ENCODE measurements at regions not wholly inside any gene's neighbourhood (a gene's known extent, or its start where the extent isn't known, plus 50 kb on each side); places are given as distances from the start of the nearest gene placed in this dataset.

DNA sequence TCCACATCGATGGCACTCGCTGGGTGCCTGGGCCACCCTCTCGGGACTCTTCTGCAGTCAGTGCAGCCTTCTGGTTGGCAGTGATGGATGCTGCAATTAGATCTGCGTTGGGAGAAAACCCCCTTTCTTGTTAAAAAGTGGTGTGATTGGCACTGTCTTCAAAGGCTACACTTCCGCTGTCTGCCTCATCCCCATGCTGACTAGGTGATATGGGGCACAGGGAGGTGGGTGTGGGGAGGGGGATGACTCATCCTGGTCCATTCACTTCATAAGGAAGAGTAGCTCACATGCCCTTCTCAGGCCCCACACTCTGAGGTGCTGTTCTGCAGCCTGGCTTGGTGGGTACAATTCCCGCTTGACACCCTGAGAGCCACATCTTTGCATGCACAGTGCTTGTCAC is 77.4 kb downstream of the THNSL2 start:
- DNase-seq (no peak), ATAC-seq (ENCODE audit: low FRiP score) (no peak)
- 58 to 67% methylated on average over 6 of the region's 6 CpGs for WGBS, 2 donors
- H3K9me3 ChIP-seq (ENCODE audit: control insufficient read depth, low read length) = no peaks in the 10 kb centered on the region
- H3K27me3 ChIP-seq (ENCODE audit: control insufficient read depth in 1 of 2, insufficient read depth in 2 of 2, low read length in 1 of 2) = no peaks in the 10 kb centered on the region
- H3K4me1 ChIP-seq (ENCODE audit: control insufficient read depth in 1 of 2, insufficient read depth in 2 of 2, low read length in 2 of 2) = no peaks in the 10 kb centered on the region
- intact Hi-C loops (cut with DNase I) = no loop called here
- no peaks in the 10 kb centered on the region for H3K36me3 ChIP-seq (ENCODE audit: control insufficient read depth in 1 of 2, insufficient read depth in 2 of 2, low read length in 1 of 2)
- no peak overlapping the region for H3K27ac ChIP-seq (ENCODE audit: low read depth in 1 of 2, low read length in 2 of 2)
- H3K4me3 ChIP-seq (ENCODE audit: low read length in 2 of 2) = no peak overlapping the region

DNA sequence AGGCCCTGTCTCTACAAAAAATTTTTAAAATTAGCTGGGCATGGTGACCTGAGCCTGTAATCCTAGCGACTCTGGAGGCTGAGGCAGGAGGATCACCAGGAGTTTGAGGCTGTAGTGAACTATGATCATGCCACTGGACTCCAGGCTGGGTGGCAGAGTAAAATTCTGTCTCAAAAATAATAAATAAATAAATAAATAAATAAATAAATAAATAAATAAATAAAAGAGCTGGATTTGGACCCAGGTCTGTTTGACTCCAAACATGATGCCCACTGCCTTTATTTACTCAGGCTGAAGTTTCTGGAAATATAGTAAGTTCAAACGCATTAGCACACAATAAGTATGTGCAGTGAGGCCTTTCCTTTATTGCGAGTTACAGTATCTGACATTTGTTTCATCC is 75.0 kb downstream of the THNSL2 start:
- WGBS, 2 donors = 80 to 87% methylated on average over 3 of the region's 3 CpGs
- no peak for DNase-seq
- Histone ChIP-seq H3K4me3 (ENCODE audit: low read length in 2 of 2) (no peak overlapping the region), H3K27ac (ENCODE audit: low read depth in 1 of 2, low read length in 2 of 2) (no peak overlapping the region), H3K36me3 (ENCODE audit: control insufficient read depth in 1 of 2, insufficient read depth in 2 of 2, low read length in 1 of 2) (no peaks in the 10 kb centered on the region), H3K27me3 (ENCODE audit: control insufficient read depth in 1 of 2, insufficient read depth in 2 of 2, low read length in 1 of 2) (no peaks in the 10 kb centered on the region), H3K4me1 (ENCODE audit: control insufficient read depth in 1 of 2, insufficient read depth in 2 of 2, low read length in 2 of 2) (no peaks in the 10 kb centered on the region), H3K9me3 (ENCODE audit: control insufficient read depth, low read length) (no peaks in the 10 kb centered on the region)
- no peak for ATAC-seq (ENCODE audit: low FRiP score)
- intact Hi-C loops (cut with DNase I) = no loop called here

DNA sequence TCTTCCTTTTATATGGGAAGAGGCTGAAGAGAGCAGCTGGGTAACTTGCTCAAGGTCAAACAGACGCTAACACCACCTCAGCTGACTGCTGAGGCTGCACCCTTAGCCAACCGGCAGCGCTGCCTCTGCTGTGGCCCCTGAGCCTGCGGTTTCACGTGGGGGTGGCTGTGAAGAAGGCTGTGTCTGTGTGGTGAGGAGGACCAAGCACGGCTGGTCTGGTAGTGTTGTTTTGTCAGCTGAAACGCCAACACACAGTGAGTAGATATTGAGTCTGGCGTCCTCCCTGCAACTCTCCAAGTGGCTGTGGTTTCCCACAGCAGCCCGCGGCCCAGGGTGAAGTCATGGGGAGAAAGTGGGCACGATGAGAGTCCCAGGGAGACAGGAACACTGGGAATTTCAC is 69.6 kb downstream of the THNSL2 start:
- no peaks in the 10 kb centered on the region for H3K9me3 ChIP-seq (ENCODE audit: control insufficient read depth, low read length)
- no peaks in the 10 kb centered on the region for H3K27me3 ChIP-seq (ENCODE audit: control insufficient read depth in 1 of 2, insufficient read depth in 2 of 2, low read length in 1 of 2)
- ATAC-seq (ENCODE audit: low FRiP score) (no peak), DNase-seq (no peak)
- H3K4me1 ChIP-seq (ENCODE audit: control insufficient read depth in 1 of 2, insufficient read depth in 2 of 2, low read length in 2 of 2) = no peaks in the 10 kb centered on the region
- H3K27ac ChIP-seq (ENCODE audit: low read depth in 1 of 2, low read length in 2 of 2) = no peak overlapping the region
- WGBS, 2 donors = 73 to 75% methylated on average over 11 of the region's 11 CpGs
- intact Hi-C loops (cut with DNase I) = no loop called here
- H3K36me3 ChIP-seq (ENCODE audit: control insufficient read depth in 1 of 2, insufficient read depth in 2 of 2, low read length in 1 of 2) = no peaks in the 10 kb centered on the region
- H3K4me3 ChIP-seq (ENCODE audit: low read length in 2 of 2) = no peak overlapping the region

DNA sequence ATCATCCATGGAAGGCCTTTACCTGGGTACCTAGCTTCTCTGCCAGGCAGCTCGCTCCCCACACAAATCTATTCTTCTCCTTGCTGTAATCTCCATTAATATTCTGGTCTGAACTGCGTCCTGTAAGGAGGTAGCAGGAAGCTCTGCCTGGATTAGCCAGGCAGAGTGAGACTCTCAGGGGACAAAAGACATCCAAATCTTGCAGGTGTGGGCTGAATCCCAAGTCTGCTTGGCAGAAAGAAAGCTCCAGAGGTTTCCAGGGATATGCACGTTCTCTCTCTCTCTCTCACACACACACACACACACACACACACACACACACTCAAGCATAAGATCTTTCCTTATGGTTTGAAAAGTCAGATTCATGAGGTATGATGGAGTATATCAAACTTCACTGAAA is 66.5 kb downstream of the THNSL2 start:
- peaks cover 0 to 1% of the 10 kb centered on the region in 2 donors for H3K27me3 ChIP-seq (ENCODE audit: control insufficient read depth in 1 of 2, insufficient read depth in 2 of 2, low read length in 1 of 2)
- intact Hi-C loops (cut with DNase I) = no loop called here
- H3K9me3 ChIP-seq (ENCODE audit: control insufficient read depth, low read length) = no peaks in the 10 kb centered on the region
- H3K36me3 ChIP-seq (ENCODE audit: control insufficient read depth in 1 of 2, insufficient read depth in 2 of 2, low read length in 1 of 2) = no peaks in the 10 kb centered on the region
- WGBS, 2 donors = 37 to 42% methylated on average over 3 of the region's 3 CpGs
- no peak overlapping the region for H3K27ac ChIP-seq (ENCODE audit: low read depth in 1 of 2, low read length in 2 of 2)
- DNase-seq = no peak
- no peak for ATAC-seq (ENCODE audit: low FRiP score)
- no peak overlapping the region for H3K4me3 ChIP-seq (ENCODE audit: low read length in 2 of 2)
- H3K4me1 ChIP-seq (ENCODE audit: control insufficient read depth in 1 of 2, insufficient read depth in 2 of 2, low read length in 2 of 2) = no peaks in the 10 kb centered on the region
